ENCODE measurements at regions not wholly inside any gene's neighbourhood (a gene's known extent, or its start where the extent isn't known, plus 50 kb on each side); places are given as distances from the start of the nearest gene placed in this dataset.

- TF ChIP-seq CTCF (IDR thresholded peaks at IDR 0.05), result no peak
- Histone ChIP-seq H3K36me3 (ENCODE audit: insufficient read depth, low read length) (no peaks in the 10 kb centered on the region), H3K9me3 (ENCODE audit: control insufficient read depth in 1 of 2, insufficient read depth in 1 of 2, low read length in 2 of 2) (no peaks in the 10 kb centered on the region), H3K4me1 (ENCODE audit: insufficient read depth, low read length) (no peaks in the 10 kb centered on the region), H3K27ac (ENCODE audit: low read depth in 1 of 2, low read length in 2 of 2) (no peak overlapping the region), H3K4me3 (ENCODE audit: low read length) (no peak overlapping the region), H3K27me3 (ENCODE audit: control insufficient read depth in 1 of 2, insufficient read depth in 2 of 2, low read length in 2 of 2) (no peaks in the 10 kb centered on the region)
- ChIA-PET CTCF (no interaction called here), POLR2A (no interaction called here)
- Mint-ChIP-seq H3K4me1 (ENCODE audit: low read depth) (no peaks in the 10 kb centered on the region), H3K27me3 (no peaks in the 10 kb centered on the region), H3K27ac (no peak overlapping the region), H3K9me3 (no peaks in the 10 kb centered on the region), H3K4me3 (no peak overlapping the region), H3K36me3 (ENCODE audit: low read depth) (no peaks in the 10 kb centered on the region)
- no peak for ATAC-seq (ENCODE audit: poor library complexity)
- intact Hi-C loops (cut with DNase I, micrococcal nuclease), result no loop called here
- DNase-seq, result no peak
Observed at GRCh38 chr13:47845981-47846380, 155.1 kb downstream of the SUCLA2 start.

- no peaks in the 10 kb centered on the region for H3K36me3 Mint-ChIP-seq (ENCODE audit: low read depth)
- no peaks in the 10 kb centered on the region for H3K4me1 ChIP-seq (ENCODE audit: insufficient read depth, low read length)
- H3K27ac ChIP-seq (ENCODE audit: low read depth in 1 of 2, low read length in 2 of 2), result no peak overlapping the region
- ATAC-seq (ENCODE audit: poor library complexity) (no peak), DNase-seq (no peak)
- intact Hi-C loops (cut with DNase I, micrococcal nuclease), result no loop called here
- H3K9me3 ChIP-seq (ENCODE audit: control insufficient read depth in 1 of 2, insufficient read depth in 1 of 2, low read length in 2 of 2), result peaks cover 0 to 3% of the 10 kb centered on the region in 2 experiments
- H3K27me3 Mint-ChIP-seq, result no peaks in the 10 kb centered on the region
- H3K4me3 Mint-ChIP-seq, result no peak overlapping the region
- H3K4me3 ChIP-seq (ENCODE audit: low read length), result no peak overlapping the region
- ChIA-PET POLR2A (no interaction called here), CTCF (no interaction called here)
- no peaks in the 10 kb centered on the region for H3K36me3 ChIP-seq (ENCODE audit: insufficient read depth, low read length)
- H3K4me1 Mint-ChIP-seq (ENCODE audit: low read depth), result no peaks in the 10 kb centered on the region
- no peak overlapping the region for H3K27ac Mint-ChIP-seq
- no peak for TF ChIP-seq CTCF (IDR thresholded peaks at IDR 0.05)
- no peaks in the 10 kb centered on the region for H3K27me3 ChIP-seq (ENCODE audit: control insufficient read depth in 1 of 2, insufficient read depth in 2 of 2, low read length in 2 of 2)
- H3K9me3 Mint-ChIP-seq, result no peaks in the 10 kb centered on the region
Observed at GRCh38 chr13:47843005-47843404, 158.1 kb downstream of the SUCLA2 start.

- H3K36me3 ChIP-seq (ENCODE audit: insufficient read depth, low read length), result no peaks in the 10 kb centered on the region
- no peak for TF ChIP-seq CTCF (IDR thresholded peaks at IDR 0.05)
- H3K9me3 Mint-ChIP-seq, result no peaks in the 10 kb centered on the region
- DNase-seq (no peak), ATAC-seq (ENCODE audit: poor library complexity) (no peak)
- ChIA-PET CTCF (no interaction called here), POLR2A (no interaction called here)
- no peaks in the 10 kb centered on the region for H3K4me1 Mint-ChIP-seq (ENCODE audit: low read depth)
- intact Hi-C loops (cut with DNase I, micrococcal nuclease), result no loop called here
- H3K27ac Mint-ChIP-seq, result no peak overlapping the region
- H3K4me3 Mint-ChIP-seq, result no peak overlapping the region
- H3K4me1 ChIP-seq (ENCODE audit: insufficient read depth, low read length), result no peaks in the 10 kb centered on the region
- no peak overlapping the region for H3K4me3 ChIP-seq (ENCODE audit: low read length)
- H3K9me3 ChIP-seq (ENCODE audit: control insufficient read depth in 1 of 2, insufficient read depth in 1 of 2, low read length in 2 of 2), result peaks cover 0 to 3% of the 10 kb centered on the region in 2 experiments
- no peaks in the 10 kb centered on the region for H3K27me3 ChIP-seq (ENCODE audit: control insufficient read depth in 1 of 2, insufficient read depth in 2 of 2, low read length in 2 of 2)
- no peaks in the 10 kb centered on the region for H3K27me3 Mint-ChIP-seq
- no peak overlapping the region for H3K27ac ChIP-seq (ENCODE audit: low read depth in 1 of 2, low read length in 2 of 2)
- H3K36me3 Mint-ChIP-seq (ENCODE audit: low read depth), result no peaks in the 10 kb centered on the region
Observed at GRCh38 chr13:47841151-47841550, 159.9 kb downstream of the SUCLA2 start.
